ENCODE measurements at regions not wholly inside any gene's neighbourhood (a gene's known extent, or its start where the extent isn't known, plus 50 kb on each side); places are given as distances from the start of the nearest gene placed in this dataset.

DNA sequence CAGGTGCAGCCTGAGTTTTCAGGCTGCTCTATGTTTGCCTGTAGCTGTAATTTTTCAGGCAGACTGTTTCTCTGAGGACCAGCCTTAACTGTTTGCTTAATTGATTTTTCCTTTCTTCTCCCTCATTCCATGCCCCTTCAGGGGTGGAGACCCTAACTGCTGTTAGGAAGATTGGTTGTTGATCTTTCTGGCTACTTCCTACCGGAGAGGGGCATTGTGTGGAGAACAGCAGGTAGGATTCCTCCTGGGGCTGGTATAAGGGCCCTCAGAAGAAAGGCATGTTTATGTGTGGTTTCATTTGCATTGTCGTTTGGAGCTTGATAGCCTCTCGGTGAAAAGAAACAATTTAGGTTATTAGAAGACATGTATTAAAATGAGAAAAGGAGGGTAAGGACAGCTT is 56.9 kb upstream of the GOLGA6L2 start:
- Histone ChIP-seq H3K9ac (ENCODE audit: low read length) (no peak overlapping the region), H3K4me1 (ENCODE audit: control insufficient read depth in 1 of 2, insufficient read depth in 2 of 2, low read length in 2 of 2) (no peaks in the 10 kb centered on the region), H3K36me3 (ENCODE audit: control insufficient read depth in 1 of 2, insufficient read depth in 2 of 2, low read length in 2 of 2) (no peaks in the 10 kb centered on the region), H3K27me3 (ENCODE audit: insufficient read depth, low read length) (peaks cover 38% of the 10 kb centered on the region), H3K9me2 (ENCODE audit: insufficient read depth) (no peaks in the 10 kb centered on the region), H3K79me2 (ENCODE audit: insufficient read depth, low read length) (no peaks in the 10 kb centered on the region), H3K4me3 (replicated peaks in 1 of 2; ENCODE audit: low read depth in 1 of 2, low read length in 2 of 2) (no peak overlapping the region), H2AFZ (ENCODE audit: low read depth, low read length, poor library complexity, severe bottlenecking) (no peak overlapping the region), H3K27ac (ENCODE audit: low read depth, low read length) (no peak overlapping the region), H3K9me3 (ENCODE audit: control insufficient read depth in 1 of 2, insufficient read depth in 1 of 2, low read depth in 1 of 2, low read length in 2 of 2) (no peaks in the 10 kb centered on the region), H3K4me2 (ENCODE audit: low read length) (no peak overlapping the region), H4K20me1 (ENCODE audit: insufficient read depth) (no peaks in the 10 kb centered on the region)
- no TSS peak for BruUV-seq (replicated peaks)
- intact Hi-C loops (cut with micrococcal nuclease) = no loop called here
- ChIA-PET POLR2A (no interaction called here), RAD21 (ENCODE audit: low non-redundant PET in 1 of 2, low total read pairs in 2 of 2, uncharacterized antibody in 2 of 2, unreplicated experiment in 2 of 2) (no interaction called here), CTCF (interaction anchor here (1.3 kb wide), 1 partner anchor 10 kb away, joined by 5 read pairs; no protein-coding TSS in a partner anchor)
- ATAC-seq = no peak
- TF ChIP-seq RAD21 (IDR thresholded peaks at IDR 0.05; ENCODE audit: low read depth) (no peak), ZFX (IDR thresholded peaks at IDR 0.05) (no peak), CBX3 (IDR thresholded peaks at IDR 0.05; ENCODE audit: low read depth) (no peak), CEBPB (IDR thresholded peaks at IDR 0.05; ENCODE audit: low read depth) (no peak), SP1 (IDR thresholded peaks at IDR 0.05; ENCODE audit: low read depth) (no peak), YY1 (IDR thresholded peaks at IDR 0.05; ENCODE audit: extremely low read depth, insufficient replicate concordance, low read depth, low read length) (no peak), ZNF274 (IDR thresholded peaks at IDR 0.05; ENCODE audit: low read depth, low read length) (no peak), EZH2 (IDR thresholded peaks at IDR 0.05) (no peak), POLR2AphosphoS5 (IDR thresholded peaks at IDR 0.05; ENCODE audit: low read depth, low read length) (no peak), JUND (IDR thresholded peaks at IDR 0.05) (no peak), POLR2A (IDR thresholded peaks at IDR 0.05; ENCODE audit: borderline replicate concordance, extremely low read depth, insufficient read depth, insufficient read length) (no peak), TCF7L2 (IDR thresholded peaks at IDR 0.05; ENCODE audit: borderline replicate concordance, extremely low read depth, insufficient read depth, insufficient read length) (no peak), SRF (IDR thresholded peaks at IDR 0.05; ENCODE audit: low read depth) (no peak), ELF1 (IDR thresholded peaks at IDR 0.05; ENCODE audit: borderline replicate concordance, low read depth) (no peak)
- TF ChIP-seq, protein P1, sequence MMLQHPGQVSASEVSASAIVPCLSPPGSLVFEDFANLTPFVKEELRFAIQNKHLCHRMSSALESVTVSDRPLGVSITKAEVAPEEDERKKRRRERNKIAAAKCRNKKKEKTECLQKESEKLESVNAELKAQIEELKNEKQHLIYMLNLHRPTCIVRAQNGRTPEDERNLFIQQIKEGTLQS (IDR thresholded peaks at IDR 0.05) = no peak
- TF ChIP-seq, protein P2, sequence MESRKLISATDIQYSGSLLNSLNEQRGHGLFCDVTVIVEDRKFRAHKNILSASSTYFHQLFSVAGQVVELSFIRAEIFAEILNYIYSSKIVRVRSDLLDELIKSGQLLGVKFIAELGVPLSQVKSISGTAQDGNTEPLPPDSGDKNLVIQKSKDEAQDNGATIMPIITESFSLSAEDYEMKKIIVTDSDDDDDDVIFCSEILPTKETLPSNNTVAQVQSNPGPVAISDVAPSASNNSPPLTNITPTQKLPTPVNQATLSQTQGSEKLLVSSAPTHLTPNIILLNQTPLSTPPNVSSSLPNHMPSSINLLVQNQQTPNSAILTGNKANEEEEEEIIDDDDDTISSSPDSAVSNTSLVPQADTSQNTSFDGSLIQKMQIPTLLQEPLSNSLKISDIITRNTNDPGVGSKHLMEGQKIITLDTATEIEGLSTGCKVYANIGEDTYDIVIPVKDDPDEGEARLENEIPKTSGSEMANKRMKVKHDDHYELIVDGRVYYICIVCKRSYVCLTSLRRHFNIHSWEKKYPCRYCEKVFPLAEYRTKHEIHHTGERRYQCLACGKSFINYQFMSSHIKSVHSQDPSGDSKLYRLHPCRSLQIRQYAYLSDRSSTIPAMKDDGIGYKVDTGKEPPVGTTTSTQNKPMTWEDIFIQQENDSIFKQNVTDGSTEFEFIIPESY (IDR thresholded peaks at IDR 0.05; ENCODE audit: extremely low read depth, insufficient replicate concordance, low read length) = no peak
- TF ChIP-seq, protein P3, sequence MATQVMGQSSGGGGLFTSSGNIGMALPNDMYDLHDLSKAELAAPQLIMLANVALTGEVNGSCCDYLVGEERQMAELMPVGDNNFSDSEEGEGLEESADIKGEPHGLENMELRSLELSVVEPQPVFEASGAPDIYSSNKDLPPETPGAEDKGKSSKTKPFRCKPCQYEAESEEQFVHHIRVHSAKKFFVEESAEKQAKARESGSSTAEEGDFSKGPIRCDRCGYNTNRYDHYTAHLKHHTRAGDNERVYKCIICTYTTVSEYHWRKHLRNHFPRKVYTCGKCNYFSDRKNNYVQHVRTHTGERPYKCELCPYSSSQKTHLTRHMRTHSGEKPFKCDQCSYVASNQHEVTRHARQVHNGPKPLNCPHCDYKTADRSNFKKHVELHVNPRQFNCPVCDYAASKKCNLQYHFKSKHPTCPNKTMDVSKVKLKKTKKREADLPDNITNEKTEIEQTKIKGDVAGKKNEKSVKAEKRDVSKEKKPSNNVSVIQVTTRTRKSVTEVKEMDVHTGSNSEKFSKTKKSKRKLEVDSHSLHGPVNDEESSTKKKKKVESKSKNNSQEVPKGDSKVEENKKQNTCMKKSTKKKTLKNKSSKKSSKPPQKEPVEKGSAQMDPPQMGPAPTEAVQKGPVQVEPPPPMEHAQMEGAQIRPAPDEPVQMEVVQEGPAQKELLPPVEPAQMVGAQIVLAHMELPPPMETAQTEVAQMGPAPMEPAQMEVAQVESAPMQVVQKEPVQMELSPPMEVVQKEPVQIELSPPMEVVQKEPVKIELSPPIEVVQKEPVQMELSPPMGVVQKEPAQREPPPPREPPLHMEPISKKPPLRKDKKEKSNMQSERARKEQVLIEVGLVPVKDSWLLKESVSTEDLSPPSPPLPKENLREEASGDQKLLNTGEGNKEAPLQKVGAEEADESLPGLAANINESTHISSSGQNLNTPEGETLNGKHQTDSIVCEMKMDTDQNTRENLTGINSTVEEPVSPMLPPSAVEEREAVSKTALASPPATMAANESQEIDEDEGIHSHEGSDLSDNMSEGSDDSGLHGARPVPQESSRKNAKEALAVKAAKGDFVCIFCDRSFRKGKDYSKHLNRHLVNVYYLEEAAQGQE (IDR thresholded peaks at IDR 0.05; ENCODE audit: low read depth) = no peak
- TF ChIP-seq, protein P4, sequence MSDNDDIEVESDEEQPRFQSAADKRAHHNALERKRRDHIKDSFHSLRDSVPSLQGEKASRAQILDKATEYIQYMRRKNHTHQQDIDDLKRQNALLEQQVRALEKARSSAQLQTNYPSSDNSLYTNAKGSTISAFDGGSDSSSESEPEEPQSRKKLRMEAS (IDR thresholded peaks at IDR 0.05) = no peak
- TF ChIP-seq, protein P5, sequence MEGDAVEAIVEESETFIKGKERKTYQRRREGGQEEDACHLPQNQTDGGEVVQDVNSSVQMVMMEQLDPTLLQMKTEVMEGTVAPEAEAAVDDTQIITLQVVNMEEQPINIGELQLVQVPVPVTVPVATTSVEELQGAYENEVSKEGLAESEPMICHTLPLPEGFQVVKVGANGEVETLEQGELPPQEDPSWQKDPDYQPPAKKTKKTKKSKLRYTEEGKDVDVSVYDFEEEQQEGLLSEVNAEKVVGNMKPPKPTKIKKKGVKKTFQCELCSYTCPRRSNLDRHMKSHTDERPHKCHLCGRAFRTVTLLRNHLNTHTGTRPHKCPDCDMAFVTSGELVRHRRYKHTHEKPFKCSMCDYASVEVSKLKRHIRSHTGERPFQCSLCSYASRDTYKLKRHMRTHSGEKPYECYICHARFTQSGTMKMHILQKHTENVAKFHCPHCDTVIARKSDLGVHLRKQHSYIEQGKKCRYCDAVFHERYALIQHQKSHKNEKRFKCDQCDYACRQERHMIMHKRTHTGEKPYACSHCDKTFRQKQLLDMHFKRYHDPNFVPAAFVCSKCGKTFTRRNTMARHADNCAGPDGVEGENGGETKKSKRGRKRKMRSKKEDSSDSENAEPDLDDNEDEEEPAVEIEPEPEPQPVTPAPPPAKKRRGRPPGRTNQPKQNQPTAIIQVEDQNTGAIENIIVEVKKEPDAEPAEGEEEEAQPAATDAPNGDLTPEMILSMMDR (IDR thresholded peaks at IDR 0.05 in 2 of 3, conservative IDR thresholded peaks at IDR 0.05 in 1 of 3; ENCODE audit: borderline replicate concordance in 1 of 3, insufficient read depth in 1 of 3, low read depth in 2 of 3, low read length in 2 of 3) = no peak
- no peak for DNase-seq (ENCODE audit: low read depth, low spot score)

Data from HCT116 (cell line).